GM23338 (cell line): ENCODE measurements at regions not wholly inside any gene's neighbourhood (a gene's known extent, or its start where the extent isn't known, plus 50 kb on each side); places are given as distances from the start of the nearest gene placed in this dataset.

Source experiments
- ATAC-seq: fragments of 200-7000 bp; cut with Tn5 transposase; 3 replicates; pipeline ENCODE4 v1.9.1; 2020
- DNase-seq: peaks from one replicate; pipeline ENCODE4 v3.0.0-alpha.2; 2015; ENCODE audit warnings: low spot score
- H2AFZ ChIP-seq: fragments of 200-600 bp; sonication (generic); 2 replicates; pipeline ENCODE4 v1.8.0; 2016; ENCODE audit warnings: antibody characterized with exemption, mild to moderate bottlenecking, moderate library complexity
- H3F3A ChIP-seq: fragments of 200-600 bp; sonication (generic); replicated peaks from 2 replicates; pipeline ENCODE4 v1.8.0; 2017; ENCODE audit warnings: antibody characterized with exemption, mixed run types, low read depth
- H3K27ac ChIP-seq: fragments of 200-600 bp; sonication (generic); 2 replicates; pipeline ENCODE4 v1.6.1; 2016; ENCODE audit warnings: low read depth
- H3K27me3 ChIP-seq: fragments of 200-600 bp; sonication (generic); 2 replicates; pipeline ENCODE4 v1.8.0; 2016; ENCODE audit warnings: mild to moderate bottlenecking, mixed run types, moderate library complexity; ENCODE audit not compliant: insufficient read depth
- H3K36me3 ChIP-seq: fragments of 200-600 bp; sonication (generic); 2 replicates; pipeline ENCODE4 v1.8.0; 2016; ENCODE audit warnings: mild to moderate bottlenecking; ENCODE audit not compliant: insufficient read depth
- H3K4me1 ChIP-seq: fragments of 200-600 bp; sonication (generic); 2 replicates; pipeline ENCODE4 v1.8.0; 2016; ENCODE audit warnings: mild to moderate bottlenecking, moderate library complexity; ENCODE audit not compliant: insufficient read depth
- H3K4me2 ChIP-seq: fragments of 200-600 bp; sonication (generic); 2 replicates; pipeline ENCODE4 v1.7.1; 2017; ENCODE audit warnings: mixed run types
- H3K4me3 ChIP-seq: fragments of 200-600 bp; sonication (generic); 2 replicates; pipeline ENCODE4 v1.6.1; 2016; ENCODE audit warnings: mixed run types
- H3K79me2 ChIP-seq: fragments of 200-600 bp; sonication (generic); replicated peaks from 2 replicates; pipeline ENCODE4 v1.8.0; 2017; ENCODE audit warnings: mild to moderate bottlenecking; ENCODE audit not compliant: insufficient read depth
- H3K9me2 ChIP-seq: fragments of 200-600 bp; sonication (generic); 2 replicates; pipeline ENCODE4 v1.8.0; 2017; ENCODE audit not compliant: insufficient read depth
- H4K20me1 ChIP-seq: fragments of 200-600 bp; sonication (generic); replicated peaks from 2 replicates; pipeline ENCODE4 v1.8.0; 2017; ENCODE audit warnings: mild to moderate bottlenecking; ENCODE audit not compliant: insufficient read depth
- H3K27ac Mint-ChIP-seq: 2 replicates; pipeline ENCODE4 v1.8.0; 2020; ENCODE audit warnings: inconsistent platforms, mild to moderate bottlenecking, moderate library complexity, mixed read lengths
- H3K27me3 Mint-ChIP-seq: 3 replicates; pipeline ENCODE4 v1.8.0; 2022; ENCODE audit warnings: low read depth, mild to moderate bottlenecking, moderate library complexity, mixed read lengths, inconsistent platforms; ENCODE audit not compliant: insufficient read depth, poor library complexity
- H3K36me3 Mint-ChIP-seq: 3 replicates; pipeline ENCODE4 v1.8.0; 2021; ENCODE audit warnings: low read depth, mild to moderate bottlenecking, inconsistent platforms, moderate library complexity, mixed read lengths
- H3K4me1 Mint-ChIP-seq: 3 replicates; pipeline ENCODE4 v1.8.0; 2020; ENCODE audit warnings: mild to moderate bottlenecking, inconsistent platforms, mixed read lengths
- H3K4me3 Mint-ChIP-seq: 3 replicates; pipeline ENCODE4 v1.8.0; 2021; ENCODE audit warnings: moderate library complexity, mild to moderate bottlenecking, inconsistent platforms, mixed read lengths
- H3K9me3 Mint-ChIP-seq: 3 replicates; pipeline ENCODE4 v1.8.0; 2020; ENCODE audit warnings: moderate library complexity, mild to moderate bottlenecking, inconsistent platforms, mixed read lengths
- EZH2phosphoT487 ChIP-seq: fragments of 200-600 bp; sonication (generic); IDR thresholded peaks from one replicate; pipeline ENCODE4 v1.8.1; 2018; ENCODE audit warnings: antibody characterized with exemption; ENCODE audit not compliant: unreplicated experiment
- REST ChIP-seq: IDR thresholded peaks from one replicate; pipeline ENCODE4 v1.6.1; 2018; ENCODE audit warnings: antibody characterized with exemption; ENCODE audit not compliant: unreplicated experiment
- ZNF462 ChIP-seq: fragments of 250-450 bp; sonication (Bioruptor Pico); IDR thresholded peaks from 2 replicates; pipeline ENCODE4 v1.5.0; 2020; ENCODE audit warnings: mild to moderate bottlenecking, moderate library complexity

- no peaks in the 10 kb centered on the region for H3F3A ChIP-seq
- peaks cover 2% of the 10 kb centered on the region for H3K27me3 Mint-ChIP-seq
- H3K4me1 Mint-ChIP-seq = no peaks in the 10 kb centered on the region
- H2AFZ ChIP-seq = no peak overlapping the region
- peak; percentile 91 for ATAC-seq
- no peaks in the 10 kb centered on the region for H3K36me3 ChIP-seq
- H3K36me3 Mint-ChIP-seq = no peaks in the 10 kb centered on the region
- H3K4me1 ChIP-seq = no peaks in the 10 kb centered on the region
- H3K4me3 Mint-ChIP-seq = no peak overlapping the region
- peak; percentile 77 for DNase-seq
- H3K27ac Mint-ChIP-seq = no peak overlapping the region
- H3K27me3 ChIP-seq = no peaks in the 10 kb centered on the region
- H3K79me2 ChIP-seq = no peaks in the 10 kb centered on the region
- H3K4me2 ChIP-seq = no peak overlapping the region
- no peak overlapping the region for H3K4me3 ChIP-seq
- TF ChIP-seq REST (peak; percentile 91), ZNF462 (CRISPR knock-in tag) (no peak)
- H3K9me3 Mint-ChIP-seq = no peaks in the 10 kb centered on the region
- H3K9me2 ChIP-seq = no peaks in the 10 kb centered on the region
- H3K27ac ChIP-seq = no peak overlapping the region
- no peaks in the 10 kb centered on the region for H4K20me1 ChIP-seq
Measured at GRCh38 chr17:6303664-6304063, 131.3 kb downstream of the AIPL1 start.

DNA sequence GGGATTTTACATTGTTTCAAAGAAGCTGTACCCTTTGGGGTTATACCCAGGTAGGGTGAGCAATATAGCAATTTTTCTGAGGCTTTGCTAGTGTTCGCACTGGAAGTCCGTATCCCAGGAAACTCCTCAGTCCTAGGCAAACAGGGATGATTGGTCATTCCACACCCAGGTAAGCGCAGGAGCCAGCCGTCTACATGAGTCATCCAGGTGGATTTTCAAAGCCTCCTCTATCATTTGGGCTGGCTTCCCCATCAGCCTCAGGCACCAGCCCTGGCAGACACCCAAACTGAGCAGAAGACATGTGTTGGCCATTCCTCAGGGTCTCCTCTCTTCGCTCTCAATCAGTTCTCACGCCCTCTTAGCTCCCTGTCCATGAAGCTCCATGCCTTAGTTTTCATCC, 135.6 kb downstream of the AIPL1 start:
- DNase-seq (no peak), ATAC-seq (no peak)
- Histone ChIP-seq H2AFZ (no peak overlapping the region), H3K79me2 (no peaks in the 10 kb centered on the region), H3K9me2 (no peaks in the 10 kb centered on the region), H3K36me3 (no peaks in the 10 kb centered on the region), H3F3A (no peaks in the 10 kb centered on the region), H4K20me1 (no peaks in the 10 kb centered on the region), H3K4me1 (no peaks in the 10 kb centered on the region), H3K4me3 (no peak overlapping the region), H3K4me2 (no peak overlapping the region), H3K27me3 (no peaks in the 10 kb centered on the region), H3K27ac (no peak overlapping the region)
- peaks cover 2% of the 10 kb centered on the region for H3K27me3 Mint-ChIP-seq
- TF ChIP-seq EZH2phosphoT487 = no peak
- H3K4me3 Mint-ChIP-seq = no peak overlapping the region
- H3K36me3 Mint-ChIP-seq = no peaks in the 10 kb centered on the region
- no peak overlapping the region for H3K27ac Mint-ChIP-seq
- H3K4me1 Mint-ChIP-seq = no peaks in the 10 kb centered on the region
- no peaks in the 10 kb centered on the region for H3K9me3 Mint-ChIP-seq
